22Rv1 (cell line): ENCODE measurements at regions not wholly inside any gene's neighbourhood (a gene's known extent, or its start where the extent isn't known, plus 50 kb on each side); places are given as distances from the start of the nearest gene placed in this dataset.

Experiments
- CTCF ChIP-seq: fragments of 450-650 bp; IDR thresholded peaks from 2 replicates; pipeline ENCODE4 v1.5.1; 2017; ENCODE audit warnings: mild to moderate bottlenecking
- ZFX ChIP-seq: fragments of 450-650 bp; IDR thresholded peaks from 2 replicates; pipeline ENCODE4 v1.6.1; 2017; ENCODE audit warnings: antibody characterized with exemption, borderline replicate concordance

- TF ChIP-seq CTCF = no peak
- no peak for TF ChIP-seq ZFX
Observed at GRCh38 chr4:180398564-180398963, 1844.6 kb upstream of the TENM3 start.
